Endothelial cell (in vitro differentiated cells): ENCODE measurements at regions not wholly inside any gene's neighbourhood (a gene's known extent, or its start where the extent isn't known, plus 50 kb on each side); places are given as distances from the start of the nearest gene placed in this dataset.

Experiments
- DNase-seq: peaks from one replicate; pipeline ENCODE4 v3.0.0; 2021; ENCODE audit warnings: low spot score
- H3K27ac Mint-ChIP-seq: one replicate; pipeline ENCODE4 v1.8.0; 2021; ENCODE audit warnings: mixed read lengths, inconsistent platforms; ENCODE audit not compliant: unreplicated experiment
- H3K27me3 Mint-ChIP-seq: one replicate; pipeline ENCODE4 v1.8.0; 2021; ENCODE audit warnings: mild to moderate bottlenecking, moderate library complexity, mixed read lengths, inconsistent platforms; ENCODE audit not compliant: unreplicated experiment
- H3K36me3 Mint-ChIP-seq: one replicate; pipeline ENCODE4 v1.8.0; 2021; ENCODE audit warnings: mild to moderate bottlenecking, low read depth, mixed read lengths, inconsistent platforms; ENCODE audit not compliant: unreplicated experiment
- H3K4me1 Mint-ChIP-seq: one replicate; pipeline ENCODE4 v1.8.0; 2021; ENCODE audit warnings: mild to moderate bottlenecking, mixed read lengths, inconsistent platforms; ENCODE audit not compliant: unreplicated experiment
- H3K4me3 Mint-ChIP-seq: one replicate; pipeline ENCODE4 v1.8.0; 2021; ENCODE audit warnings: mild to moderate bottlenecking, mixed read lengths, inconsistent platforms; ENCODE audit not compliant: unreplicated experiment
- H3K9me3 Mint-ChIP-seq: one replicate; pipeline ENCODE4 v1.8.0; 2021; ENCODE audit warnings: mixed read lengths, inconsistent platforms; ENCODE audit not compliant: unreplicated experiment
- TF ChIP-seq, protein P1 (sequence below): fragments of 200-600 bp; sonication (generic); IDR thresholded peaks from one replicate; pipeline ENCODE4 v1.5.0; 2021; ENCODE audit warnings: antibody characterized with exemption; ENCODE audit not compliant: unreplicated experiment

GRCh38 chr5:96054311-96055030 lies 92.8 kb upstream of the ELL2 start:
- Mint-ChIP-seq H3K9me3 (no peaks in the 10 kb centered on the region), H3K36me3 (no peaks in the 10 kb centered on the region), H3K27me3 (no peaks in the 10 kb centered on the region), H3K4me1 (no peaks in the 10 kb centered on the region), H3K4me3 (no peak overlapping the region), H3K27ac (no peak overlapping the region)
- TF ChIP-seq, protein P1, sequence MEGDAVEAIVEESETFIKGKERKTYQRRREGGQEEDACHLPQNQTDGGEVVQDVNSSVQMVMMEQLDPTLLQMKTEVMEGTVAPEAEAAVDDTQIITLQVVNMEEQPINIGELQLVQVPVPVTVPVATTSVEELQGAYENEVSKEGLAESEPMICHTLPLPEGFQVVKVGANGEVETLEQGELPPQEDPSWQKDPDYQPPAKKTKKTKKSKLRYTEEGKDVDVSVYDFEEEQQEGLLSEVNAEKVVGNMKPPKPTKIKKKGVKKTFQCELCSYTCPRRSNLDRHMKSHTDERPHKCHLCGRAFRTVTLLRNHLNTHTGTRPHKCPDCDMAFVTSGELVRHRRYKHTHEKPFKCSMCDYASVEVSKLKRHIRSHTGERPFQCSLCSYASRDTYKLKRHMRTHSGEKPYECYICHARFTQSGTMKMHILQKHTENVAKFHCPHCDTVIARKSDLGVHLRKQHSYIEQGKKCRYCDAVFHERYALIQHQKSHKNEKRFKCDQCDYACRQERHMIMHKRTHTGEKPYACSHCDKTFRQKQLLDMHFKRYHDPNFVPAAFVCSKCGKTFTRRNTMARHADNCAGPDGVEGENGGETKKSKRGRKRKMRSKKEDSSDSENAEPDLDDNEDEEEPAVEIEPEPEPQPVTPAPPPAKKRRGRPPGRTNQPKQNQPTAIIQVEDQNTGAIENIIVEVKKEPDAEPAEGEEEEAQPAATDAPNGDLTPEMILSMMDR = no peak
- no peak for DNase-seq

- TF ChIP-seq, protein P1 = no peak
- Mint-ChIP-seq H3K9me3 (no peaks in the 10 kb centered on the region), H3K4me1 (no peaks in the 10 kb centered on the region), H3K4me3 (no peak overlapping the region), H3K27ac (no peak overlapping the region), H3K27me3 (no peaks in the 10 kb centered on the region), H3K36me3 (no peaks in the 10 kb centered on the region)
- no peak for DNase-seq
Measured at GRCh38 chr5:96053063-96053735, 91.5 kb upstream of the ELL2 start.

DNA sequence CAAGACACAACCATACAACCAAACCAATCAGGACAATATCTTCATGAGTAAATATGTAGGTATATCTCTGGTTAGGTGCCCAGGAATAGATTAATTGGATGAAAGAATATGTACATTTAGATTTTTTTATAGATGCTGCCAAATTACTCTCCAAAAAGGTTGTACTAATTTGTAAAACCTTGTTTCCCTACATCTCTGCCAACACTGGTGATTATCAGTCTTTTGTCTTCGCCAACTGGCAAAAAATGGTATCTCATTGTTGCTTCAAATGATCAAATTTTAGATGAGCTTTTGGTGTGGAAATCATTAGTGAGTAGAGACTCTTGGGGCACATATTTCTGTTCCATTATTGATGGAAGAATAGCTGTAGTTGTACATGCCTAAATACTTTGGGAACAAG lies 90.7 kb upstream of the ELL2 start:
- H3K27me3 Mint-ChIP-seq = no peaks in the 10 kb centered on the region
- DNase-seq = no peak
- H3K9me3 Mint-ChIP-seq = no peaks in the 10 kb centered on the region
- TF ChIP-seq, protein P1 = no peak
- H3K4me1 Mint-ChIP-seq = no peaks in the 10 kb centered on the region
- no peak overlapping the region for H3K4me3 Mint-ChIP-seq
- H3K36me3 Mint-ChIP-seq = no peaks in the 10 kb centered on the region
- H3K27ac Mint-ChIP-seq = no peak overlapping the region

DNA sequence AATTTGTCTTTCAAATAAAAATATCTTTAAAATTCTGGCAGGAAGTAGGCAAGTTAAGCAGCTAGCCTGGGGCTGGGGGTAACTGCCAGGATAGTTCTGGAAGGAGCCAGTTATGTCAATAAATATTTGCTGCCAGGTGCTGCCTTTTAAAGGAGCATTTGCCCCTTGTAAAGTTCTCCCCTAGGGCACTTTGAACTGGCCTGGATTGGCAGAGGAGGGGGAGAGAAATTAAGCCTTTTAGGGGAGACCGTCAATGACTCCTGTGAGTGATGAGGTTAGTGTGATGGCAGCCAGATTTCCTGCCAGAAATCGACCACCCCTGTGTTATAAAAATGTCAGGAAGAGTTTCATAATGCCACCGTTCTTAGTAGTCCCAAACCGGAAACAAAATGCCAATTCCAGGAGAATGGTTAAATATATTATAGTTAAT lies 89.8 kb upstream of the ELL2 start:
- no peak for DNase-seq
- Mint-ChIP-seq H3K27ac (no peak overlapping the region), H3K4me3 (no peak overlapping the region), H3K9me3 (no peaks in the 10 kb centered on the region), H3K4me1 (no peaks in the 10 kb centered on the region), H3K27me3 (no peaks in the 10 kb centered on the region), H3K36me3 (no peaks in the 10 kb centered on the region)
- TF ChIP-seq, protein P1 = no peak

DNA sequence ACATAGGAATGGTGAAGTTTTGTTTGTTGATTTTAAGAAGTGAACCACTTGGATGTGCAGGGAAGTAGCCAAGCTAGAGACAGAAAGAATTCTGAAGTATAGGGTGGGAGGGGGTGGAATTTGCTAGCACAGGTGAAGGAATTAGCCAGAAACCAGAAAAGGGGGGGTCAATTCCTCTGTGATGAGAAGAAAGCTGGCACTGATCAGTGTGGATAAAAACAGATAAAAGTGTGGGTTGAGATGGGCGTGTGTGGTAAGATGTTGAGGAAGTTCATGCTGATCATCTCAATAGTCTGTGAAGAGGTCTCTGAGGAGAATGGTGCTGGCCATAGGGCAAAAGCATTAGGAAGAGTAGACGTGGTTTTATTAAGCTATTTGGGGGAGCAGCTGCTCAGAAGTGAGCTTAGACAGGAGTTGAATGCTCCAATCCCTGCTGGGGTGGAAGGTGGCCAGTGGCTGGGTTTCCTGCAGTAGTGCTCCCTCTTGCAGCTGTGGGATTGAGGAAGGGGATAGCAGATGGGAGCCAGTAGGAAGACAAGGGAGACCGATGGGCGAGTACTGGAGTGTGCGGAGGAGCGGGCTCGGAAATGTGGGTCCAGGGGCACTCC lies 88.7 kb upstream of the ELL2 start:
- H3K27ac Mint-ChIP-seq = no peak overlapping the region
- no peaks in the 10 kb centered on the region for H3K27me3 Mint-ChIP-seq
- H3K4me1 Mint-ChIP-seq = no peaks in the 10 kb centered on the region
- no peak for DNase-seq
- no peaks in the 10 kb centered on the region for H3K36me3 Mint-ChIP-seq
- TF ChIP-seq, protein P1 = no peak
- no peak overlapping the region for H3K4me3 Mint-ChIP-seq
- no peaks in the 10 kb centered on the region for H3K9me3 Mint-ChIP-seq
